ENCODE measurements at regions not wholly inside any gene's neighbourhood (a gene's known extent, or its start where the extent isn't known, plus 50 kb on each side); places are given as distances from the start of the nearest gene placed in this dataset.

GRCh38 chr6:133062077-133062476 lies 179.1 kb upstream of the EYA4 start:
- TF ChIP-seq, protein P1, sequence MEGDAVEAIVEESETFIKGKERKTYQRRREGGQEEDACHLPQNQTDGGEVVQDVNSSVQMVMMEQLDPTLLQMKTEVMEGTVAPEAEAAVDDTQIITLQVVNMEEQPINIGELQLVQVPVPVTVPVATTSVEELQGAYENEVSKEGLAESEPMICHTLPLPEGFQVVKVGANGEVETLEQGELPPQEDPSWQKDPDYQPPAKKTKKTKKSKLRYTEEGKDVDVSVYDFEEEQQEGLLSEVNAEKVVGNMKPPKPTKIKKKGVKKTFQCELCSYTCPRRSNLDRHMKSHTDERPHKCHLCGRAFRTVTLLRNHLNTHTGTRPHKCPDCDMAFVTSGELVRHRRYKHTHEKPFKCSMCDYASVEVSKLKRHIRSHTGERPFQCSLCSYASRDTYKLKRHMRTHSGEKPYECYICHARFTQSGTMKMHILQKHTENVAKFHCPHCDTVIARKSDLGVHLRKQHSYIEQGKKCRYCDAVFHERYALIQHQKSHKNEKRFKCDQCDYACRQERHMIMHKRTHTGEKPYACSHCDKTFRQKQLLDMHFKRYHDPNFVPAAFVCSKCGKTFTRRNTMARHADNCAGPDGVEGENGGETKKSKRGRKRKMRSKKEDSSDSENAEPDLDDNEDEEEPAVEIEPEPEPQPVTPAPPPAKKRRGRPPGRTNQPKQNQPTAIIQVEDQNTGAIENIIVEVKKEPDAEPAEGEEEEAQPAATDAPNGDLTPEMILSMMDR (IDR thresholded peaks at IDR 0.05), result no peak
- TF ChIP-seq POLR2A (IDR thresholded peaks at IDR 0.05) (no peak), POLR2AphosphoS5 (IDR thresholded peaks at IDR 0.05) (peak in 1 of 4 donors; percentile 35), EP300 (IDR thresholded peaks at IDR 0.05) (peak in 2 of 4 donors; percentile 49 to 52)
